Brain microvascular endothelial cell (primary cell): ENCODE measurements at regions not wholly inside any gene's neighbourhood (a gene's known extent, or its start where the extent isn't known, plus 50 kb on each side); places are given as distances from the start of the nearest gene placed in this dataset.

Source experiments
- DNase-seq: peaks from one replicate; pipeline ENCODE4 v3.0.0-alpha.2; 2020
- H3K27ac ChIP-seq: fragments of 250-450 bp; sonication (Bioruptor Pico); 2 replicates; pipeline ENCODE4 v1.5.1; 2020; ENCODE audit warnings: mild to moderate bottlenecking, moderate library complexity
- H3K27me3 ChIP-seq: fragments of 250-450 bp; sonication (Bioruptor Pico); replicated peaks from 2 replicates; pipeline ENCODE4 v1.5.1; 2020; ENCODE audit warnings: mild to moderate bottlenecking
- H3K36me3 ChIP-seq: fragments of 250-450 bp; sonication (Bioruptor Pico); replicated peaks from 2 replicates; pipeline ENCODE4 v1.5.1; 2020; ENCODE audit warnings: mild to moderate bottlenecking
- H3K4me3 ChIP-seq: 2 replicates; pipeline ENCODE4 v1.5.1; 2011; ENCODE audit warnings: low read depth, mild to moderate bottlenecking, control low read depth, low read length, moderate library complexity
- CTCF ChIP-seq: IDR thresholded peaks from 2 replicates; pipeline ENCODE4 v1.5.1; 2011; ENCODE audit warnings: low read depth, mild to moderate bottlenecking, moderate library complexity, low read length, control low read depth, inconsistent platforms; ENCODE audit errors: missing control alignments
- in situ Hi-C: cut with HindIII; loops from 2 replicates; pipeline ENCODE4 v1.10.0; 2017; ENCODE audit warnings: low sequenced_read_pairs, low pct_ligation_motif_present

DNA sequence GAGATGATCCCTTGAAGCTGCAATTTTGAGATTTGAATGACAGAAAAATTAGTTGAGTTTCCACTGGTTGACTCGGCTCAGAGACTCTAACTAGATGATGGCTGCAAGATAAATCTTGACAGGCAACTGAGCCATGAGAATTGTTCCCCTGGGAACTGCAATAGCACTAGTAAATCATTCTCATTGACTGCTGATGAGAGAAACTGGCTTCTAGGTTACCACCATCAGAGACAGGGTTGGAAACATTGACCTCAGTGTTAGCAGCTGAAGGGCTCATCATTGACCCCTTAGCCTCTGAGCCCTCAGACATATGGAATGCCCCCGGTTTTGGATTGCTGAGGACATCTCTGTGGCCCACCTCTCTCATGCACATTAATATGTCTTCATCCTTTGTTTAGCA, 125.4 kb upstream of the COX10 start:
- no peak for DNase-seq
- Histone ChIP-seq H3K4me3 (no peak overlapping the region), H3K36me3 (no peaks in the 10 kb centered on the region), H3K27ac (no peak overlapping the region), H3K27me3 (no peaks in the 10 kb centered on the region)
- in situ Hi-C loops: no loop called here
- TF ChIP-seq CTCF: no peak

- Histone ChIP-seq H3K27me3 (no peaks in the 10 kb centered on the region), H3K36me3 (no peaks in the 10 kb centered on the region), H3K27ac (no peak overlapping the region), H3K4me3 (no peak overlapping the region)
- in situ Hi-C loops: no loop called here
- DNase-seq: no peak
- TF ChIP-seq CTCF: no peak
Measured at GRCh38 chr17:13947499-13947898, 121.8 kb upstream of the COX10 start.

GRCh38 chr17:13952009-13952750, 117.1 kb upstream of the COX10 start:
- DNase-seq: no peak
- TF ChIP-seq CTCF: no peak
- H3K27me3 ChIP-seq: no peaks in the 10 kb centered on the region
- H3K36me3 ChIP-seq: no peaks in the 10 kb centered on the region
- no peak overlapping the region for H3K27ac ChIP-seq
- in situ Hi-C loops: no loop called here
- no peak overlapping the region for H3K4me3 ChIP-seq

- peak; percentile 9 for DNase-seq
Measured at GRCh38 chr17:13953841-13954240, 115.5 kb upstream of the COX10 start.

DNA sequence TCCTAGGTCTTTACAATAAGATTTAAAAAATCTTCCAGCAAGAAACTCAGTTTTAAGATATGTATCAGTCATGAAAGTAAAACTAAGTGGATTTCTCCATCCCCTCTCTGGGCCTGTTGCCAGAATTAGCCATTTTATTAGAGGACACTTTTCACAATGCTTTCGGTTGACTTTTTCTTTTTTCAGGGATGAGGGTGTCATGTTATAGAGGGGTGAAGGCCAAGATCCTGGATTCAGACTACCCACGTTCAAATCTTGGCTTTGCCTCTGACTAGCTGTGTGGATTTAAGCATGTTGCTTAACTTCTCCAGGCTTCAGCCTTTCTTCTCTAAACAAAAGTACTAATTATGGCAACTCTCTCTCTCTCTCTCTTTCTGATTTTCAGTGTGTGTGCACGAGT, 111.7 kb upstream of the COX10 start:
- no peaks in the 10 kb centered on the region for H3K27me3 ChIP-seq
- DNase-seq: peak; percentile 6
- in situ Hi-C loops: no loop called here

More at GRCh38 chr17:13953841-13954240, 115.5 kb upstream of the COX10 start:
- in situ Hi-C loops: no loop called here
- Histone ChIP-seq H3K27ac (no peak overlapping the region), H3K4me3 (no peak overlapping the region), H3K27me3 (no peaks in the 10 kb centered on the region), H3K36me3 (no peaks in the 10 kb centered on the region)
- TF ChIP-seq CTCF: no peak

More for the DNA sequence above, 111.7 kb upstream of the COX10 start:
- no peak for TF ChIP-seq CTCF
- Histone ChIP-seq H3K36me3 (no peaks in the 10 kb centered on the region), H3K4me3 (no peak overlapping the region), H3K27ac (no peak overlapping the region)
